GM06990 (cell line): ENCODE measurements at regions not wholly inside any gene's neighbourhood (a gene's known extent, or its start where the extent isn't known, plus 50 kb on each side); places are given as distances from the start of the nearest gene placed in this dataset.

ENCODE experiments used
- DNase-seq: peaks from one replicate; pipeline ENCODE4 v3.0.0-alpha.2; 2011; ENCODE audit not compliant: insufficient read length; ENCODE audit errors: extremely low read depth
- H3K27me3 ChIP-seq: replicated peaks from 2 replicates; pipeline ENCODE4 v1.6.0; 2011; ENCODE audit warnings: low read length; ENCODE audit not compliant: control insufficient read depth, insufficient read depth
- H3K36me3 ChIP-seq: 2 replicates; pipeline ENCODE4 v1.5.1; 2011; ENCODE audit warnings: low read length; ENCODE audit not compliant: control insufficient read depth, insufficient read depth
- H3K4me3 ChIP-seq: replicated peaks from 2 replicates; pipeline ENCODE4 v1.5.1; 2011; ENCODE audit warnings: low read depth, mild to moderate bottlenecking, control low read depth, low read length
- TF ChIP-seq, protein P1 (sequence below): IDR thresholded peaks from 2 replicates; pipeline ENCODE4 v1.5.1; 2011; ENCODE audit warnings: low read length, control low read depth, mild to moderate bottlenecking, inconsistent platforms; ENCODE audit not compliant: insufficient read depth, poor library complexity, severe bottlenecking

DNA sequence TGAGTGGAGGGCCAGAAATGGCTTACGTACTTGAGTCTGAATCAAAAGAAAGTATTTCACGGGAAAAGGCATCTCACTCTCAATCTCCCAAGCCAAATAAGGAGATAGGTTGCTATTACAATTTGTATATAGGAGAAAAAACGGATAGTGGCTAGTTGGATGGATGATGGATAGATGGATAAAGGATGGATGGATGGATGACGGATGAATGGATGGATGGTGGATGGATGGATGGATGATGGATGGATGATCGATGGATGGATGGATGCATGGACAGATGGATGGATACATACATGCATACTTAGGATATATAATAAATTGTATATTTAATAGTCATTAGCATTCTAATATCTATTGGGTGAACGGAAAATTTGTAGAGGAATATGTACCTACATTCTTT, 82.2 kb upstream of the NRP1 start:
- no peak overlapping the region for H3K4me3 ChIP-seq
- TF ChIP-seq, protein P1, sequence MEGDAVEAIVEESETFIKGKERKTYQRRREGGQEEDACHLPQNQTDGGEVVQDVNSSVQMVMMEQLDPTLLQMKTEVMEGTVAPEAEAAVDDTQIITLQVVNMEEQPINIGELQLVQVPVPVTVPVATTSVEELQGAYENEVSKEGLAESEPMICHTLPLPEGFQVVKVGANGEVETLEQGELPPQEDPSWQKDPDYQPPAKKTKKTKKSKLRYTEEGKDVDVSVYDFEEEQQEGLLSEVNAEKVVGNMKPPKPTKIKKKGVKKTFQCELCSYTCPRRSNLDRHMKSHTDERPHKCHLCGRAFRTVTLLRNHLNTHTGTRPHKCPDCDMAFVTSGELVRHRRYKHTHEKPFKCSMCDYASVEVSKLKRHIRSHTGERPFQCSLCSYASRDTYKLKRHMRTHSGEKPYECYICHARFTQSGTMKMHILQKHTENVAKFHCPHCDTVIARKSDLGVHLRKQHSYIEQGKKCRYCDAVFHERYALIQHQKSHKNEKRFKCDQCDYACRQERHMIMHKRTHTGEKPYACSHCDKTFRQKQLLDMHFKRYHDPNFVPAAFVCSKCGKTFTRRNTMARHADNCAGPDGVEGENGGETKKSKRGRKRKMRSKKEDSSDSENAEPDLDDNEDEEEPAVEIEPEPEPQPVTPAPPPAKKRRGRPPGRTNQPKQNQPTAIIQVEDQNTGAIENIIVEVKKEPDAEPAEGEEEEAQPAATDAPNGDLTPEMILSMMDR: no peak
- H3K36me3 ChIP-seq: no peaks in the 10 kb centered on the region
- H3K27me3 ChIP-seq: no peaks in the 10 kb centered on the region
- no peak for DNase-seq

DNA sequence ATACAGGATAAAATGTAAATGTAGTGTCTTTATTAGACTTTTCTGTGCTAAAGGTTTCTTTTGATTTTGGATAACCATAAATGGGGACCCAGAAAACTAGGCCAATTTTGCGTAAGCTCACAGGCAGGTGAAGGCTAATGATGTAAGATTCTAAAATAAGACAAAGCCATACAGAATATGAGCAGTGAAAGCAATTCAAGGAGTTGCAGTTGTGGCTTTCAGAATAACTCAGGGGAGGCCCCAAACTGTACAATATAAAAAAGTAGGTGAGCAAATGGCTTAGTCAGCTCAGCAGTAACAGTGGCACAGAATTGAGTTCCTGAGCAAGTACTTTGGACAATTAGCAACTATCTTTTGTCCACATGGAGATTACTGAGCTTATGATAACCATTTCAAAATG, 81.7 kb upstream of the NRP1 start:
- Histone ChIP-seq H3K4me3 (no peak overlapping the region), H3K36me3 (no peaks in the 10 kb centered on the region), H3K27me3 (no peaks in the 10 kb centered on the region)
- TF ChIP-seq, protein P1: no peak
- peak; percentile 15 for DNase-seq

DNA sequence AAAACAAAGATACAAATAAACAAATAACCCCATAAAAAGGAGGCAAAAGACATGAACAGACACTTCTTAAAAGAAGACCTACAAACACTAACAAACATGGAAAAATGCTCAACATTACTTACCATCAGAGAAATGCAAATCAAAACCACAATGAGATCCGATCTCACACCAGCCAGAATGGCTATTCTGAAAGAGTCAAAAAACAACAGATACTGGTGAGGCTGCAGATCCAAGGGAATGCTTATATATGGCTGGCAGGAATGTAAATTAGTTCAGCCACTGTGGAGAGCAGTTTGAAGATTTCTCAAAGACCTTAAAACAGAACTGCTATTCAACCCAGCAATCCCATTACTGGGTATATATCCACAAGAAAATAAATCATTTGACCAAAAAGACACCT, 80.4 kb upstream of the NRP1 start:
- H3K36me3 ChIP-seq: no peaks in the 10 kb centered on the region
- no peaks in the 10 kb centered on the region for H3K27me3 ChIP-seq
- no peak overlapping the region for H3K4me3 ChIP-seq
- no peak for DNase-seq
- TF ChIP-seq, protein P1: no peak

DNA sequence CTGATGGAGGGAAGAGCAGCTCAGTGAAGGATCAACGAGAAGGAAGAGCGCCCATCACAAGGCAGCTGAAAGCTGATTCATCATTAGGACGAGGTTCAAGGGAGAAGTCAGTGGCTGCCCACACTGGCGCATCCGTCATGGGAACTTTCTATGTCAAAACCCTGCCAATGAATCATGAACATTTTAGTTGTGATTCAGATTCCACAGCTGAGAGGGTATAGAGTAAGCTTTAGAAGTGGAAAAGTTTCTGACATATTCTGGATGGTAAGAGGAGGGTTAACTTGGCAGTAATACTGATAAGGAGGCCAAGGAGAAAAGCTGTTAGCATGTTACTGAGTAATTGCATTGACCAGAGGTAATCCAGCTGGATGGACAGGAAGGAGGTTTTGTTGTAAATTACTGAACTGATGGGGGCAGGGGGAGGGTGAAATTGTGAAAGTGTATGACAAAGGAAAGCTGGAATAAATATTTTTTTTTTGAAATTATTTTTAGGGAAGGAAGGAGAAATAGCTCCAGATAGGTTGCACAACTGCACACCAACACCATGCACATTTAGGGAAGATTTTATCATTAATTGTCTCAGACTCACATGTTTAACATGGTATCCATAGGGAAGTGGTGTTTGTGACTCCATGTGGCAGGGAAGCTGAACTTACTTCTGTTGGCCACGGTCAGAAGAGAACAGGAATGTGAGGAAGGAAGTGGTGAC, 78.3 kb upstream of the NRP1 start:
- Histone ChIP-seq H3K4me3 (no peak overlapping the region), H3K36me3 (no peaks in the 10 kb centered on the region), H3K27me3 (no peaks in the 10 kb centered on the region)
- TF ChIP-seq, protein P1: no peak
- DNase-seq: no peak

DNA sequence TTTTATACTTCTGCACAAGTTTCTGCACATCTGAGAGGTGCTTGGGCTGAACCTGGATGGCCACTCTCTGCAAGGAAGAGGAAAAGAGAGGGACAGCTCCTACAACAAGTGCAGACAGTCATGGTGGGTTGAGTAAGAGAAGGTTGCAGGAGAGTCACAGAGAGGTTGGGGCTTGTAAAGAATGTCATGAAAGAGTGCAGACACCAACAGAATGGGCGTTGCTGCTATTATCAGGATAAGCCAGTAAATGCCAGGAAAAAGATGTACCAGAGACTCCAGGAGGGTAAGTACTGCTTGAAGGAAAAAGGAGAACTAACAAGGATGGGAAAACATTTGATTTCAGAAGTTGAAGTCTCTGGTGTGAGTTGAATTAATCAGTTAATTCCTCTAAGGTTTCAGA, 77.8 kb upstream of the NRP1 start:
- Histone ChIP-seq H3K27me3 (no peaks in the 10 kb centered on the region), H3K4me3 (no peak overlapping the region), H3K36me3 (no peaks in the 10 kb centered on the region)
- TF ChIP-seq, protein P1: no peak
- DNase-seq: no peak

DNA sequence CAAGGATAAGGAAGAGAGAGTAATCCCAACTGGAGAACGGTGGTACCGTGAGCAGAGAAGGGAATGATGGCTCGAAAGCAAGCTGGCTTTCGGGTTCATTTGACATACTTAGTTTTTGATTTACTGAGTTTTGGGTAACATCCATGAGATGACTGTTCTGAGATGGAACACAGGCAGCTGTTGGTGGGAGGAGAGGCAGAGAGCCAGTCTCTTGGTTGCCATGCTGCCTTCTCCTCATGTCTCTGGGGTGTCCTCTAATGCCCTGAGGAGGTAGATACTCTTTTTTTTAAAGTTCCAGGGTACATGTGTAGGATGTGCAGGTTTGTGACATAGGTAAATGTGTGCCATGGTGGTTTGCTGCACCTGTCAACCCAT, 76.4 kb upstream of the NRP1 start:
- Histone ChIP-seq H3K27me3 (no peaks in the 10 kb centered on the region), H3K36me3 (no peaks in the 10 kb centered on the region), H3K4me3 (no peak overlapping the region)
- DNase-seq: no peak
- TF ChIP-seq, protein P1: no peak
